ENCODE measurements at regions not wholly inside any gene's neighbourhood (a gene's known extent, or its start where the extent isn't known, plus 50 kb on each side); places are given as distances from the start of the nearest gene placed in this dataset.
"Not testable (repeated sequence)": the region's sequence is repeated elsewhere in the genome, so short reads cannot be mapped to it uniquely, and the experiment has no call there.

DNA sequence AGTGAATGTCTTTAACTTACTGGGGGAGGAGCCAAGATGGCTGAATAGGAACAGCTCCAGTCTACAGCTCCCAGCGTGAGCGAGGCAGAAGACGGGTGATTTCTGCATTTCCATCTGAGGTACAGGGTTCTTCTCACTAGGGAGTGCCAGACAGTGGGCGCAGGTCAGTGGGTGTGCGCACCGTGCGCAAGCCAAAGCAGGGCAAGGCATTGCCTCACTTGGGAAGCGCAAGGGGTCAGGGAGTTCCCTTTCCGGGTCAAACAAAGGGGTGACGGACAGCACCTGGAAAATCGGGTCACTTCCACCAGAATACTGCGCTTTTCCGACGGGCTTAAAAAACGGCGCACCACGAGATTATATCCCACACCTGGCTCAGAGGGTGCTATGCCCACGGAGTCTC lies 187.3 kb downstream of the CHIC2 start:
- not testable (repeated sequence) for DNase-seq (ENCODE audit: low read depth in 2 of 2)

DNA sequence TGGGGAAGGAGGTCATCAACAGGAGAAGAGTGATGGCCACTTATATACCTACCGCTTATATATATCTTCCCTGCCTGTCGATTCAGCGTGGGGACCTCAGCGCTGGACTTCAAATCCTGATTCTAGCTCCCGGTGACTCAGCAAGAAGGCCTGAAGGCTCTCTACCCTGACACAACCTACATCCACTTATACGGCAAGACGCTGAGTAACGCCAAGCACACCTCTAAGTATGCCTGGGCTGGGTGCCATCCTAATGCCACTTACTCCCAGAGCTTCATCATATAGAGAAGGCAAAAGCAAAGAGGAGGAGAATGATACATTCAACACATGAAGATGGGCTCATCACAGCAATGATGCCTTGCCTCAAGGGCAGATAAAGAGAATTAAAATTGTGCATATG lies 198.3 kb downstream of the CHIC2 start:
- no peak for DNase-seq (ENCODE audit: low read depth in 2 of 2)

DNA sequence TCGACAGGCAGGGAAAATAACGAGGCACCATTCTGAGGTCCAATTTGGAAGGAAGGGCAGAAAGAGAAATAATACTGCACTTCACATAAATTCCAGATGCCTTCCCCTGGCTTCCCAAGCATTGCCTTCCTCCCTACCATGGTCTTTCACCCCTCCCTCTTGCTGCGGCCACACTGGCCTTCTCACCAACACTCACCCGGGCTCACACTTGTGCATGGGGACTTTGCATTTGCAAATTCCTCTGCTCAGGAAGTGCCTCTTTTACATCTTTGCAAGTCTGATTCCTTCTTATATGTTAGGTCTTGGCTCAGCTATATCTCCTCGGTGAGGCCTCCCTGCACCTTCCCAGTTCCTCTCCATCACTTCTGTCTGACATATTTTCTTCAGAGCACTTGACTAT lies 199.4 kb downstream of the CHIC2 start:
- DNase-seq (ENCODE audit: low read depth in 2 of 2) = no peak

DNA sequence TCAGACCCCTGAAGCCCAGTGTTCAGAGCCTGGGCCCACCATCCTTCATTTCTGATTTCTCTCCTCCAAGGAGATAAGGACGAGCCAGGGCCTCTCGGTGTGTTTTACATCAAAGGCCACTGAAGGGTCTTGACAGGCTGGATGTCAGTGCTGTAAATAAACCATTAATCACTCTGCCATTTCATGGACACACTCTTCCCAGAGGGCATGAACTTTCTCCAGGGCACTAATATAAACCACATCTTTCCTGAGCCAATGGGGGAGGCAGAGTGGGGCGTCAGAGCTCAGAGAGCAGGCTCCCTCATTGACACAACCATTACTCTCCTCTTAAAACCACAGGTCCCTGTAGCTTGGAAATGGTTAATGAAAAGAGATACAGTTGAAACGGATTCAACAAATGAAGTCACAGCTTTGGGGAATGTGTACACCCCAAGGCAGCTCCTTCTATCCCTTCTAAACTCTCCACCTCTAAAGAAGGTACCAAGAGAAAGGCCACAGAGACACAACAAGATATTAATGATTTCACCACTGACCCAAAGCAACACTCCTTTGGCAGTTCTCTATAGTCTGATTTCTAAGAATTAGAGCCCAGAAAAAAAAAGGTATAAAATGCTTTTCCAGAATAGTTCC lies 200.6 kb downstream of the CHIC2 start:
- no peak for DNase-seq (ENCODE audit: low read depth in 2 of 2)

DNA sequence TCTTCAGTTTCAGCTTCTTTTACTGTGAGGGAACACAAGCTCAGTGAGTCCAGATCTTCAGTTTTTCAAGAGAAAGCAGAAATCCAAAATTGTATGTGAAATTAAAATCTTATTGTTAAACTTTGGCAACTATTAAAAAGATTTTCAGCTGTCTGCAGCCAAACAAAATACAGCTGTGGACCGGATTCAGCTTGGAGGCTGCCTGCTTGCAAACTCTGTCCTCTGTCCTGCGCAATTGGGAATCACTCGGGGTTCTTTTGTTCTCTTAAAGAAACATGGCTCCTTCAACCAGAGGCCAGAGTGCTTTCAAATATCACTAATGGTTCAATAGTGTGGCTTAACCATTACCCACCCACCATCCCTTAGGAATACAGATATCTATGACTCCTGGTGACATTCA lies 201.2 kb downstream of the CHIC2 start:
- DNase-seq (ENCODE audit: low read depth in 2 of 2) = no peak

DNA sequence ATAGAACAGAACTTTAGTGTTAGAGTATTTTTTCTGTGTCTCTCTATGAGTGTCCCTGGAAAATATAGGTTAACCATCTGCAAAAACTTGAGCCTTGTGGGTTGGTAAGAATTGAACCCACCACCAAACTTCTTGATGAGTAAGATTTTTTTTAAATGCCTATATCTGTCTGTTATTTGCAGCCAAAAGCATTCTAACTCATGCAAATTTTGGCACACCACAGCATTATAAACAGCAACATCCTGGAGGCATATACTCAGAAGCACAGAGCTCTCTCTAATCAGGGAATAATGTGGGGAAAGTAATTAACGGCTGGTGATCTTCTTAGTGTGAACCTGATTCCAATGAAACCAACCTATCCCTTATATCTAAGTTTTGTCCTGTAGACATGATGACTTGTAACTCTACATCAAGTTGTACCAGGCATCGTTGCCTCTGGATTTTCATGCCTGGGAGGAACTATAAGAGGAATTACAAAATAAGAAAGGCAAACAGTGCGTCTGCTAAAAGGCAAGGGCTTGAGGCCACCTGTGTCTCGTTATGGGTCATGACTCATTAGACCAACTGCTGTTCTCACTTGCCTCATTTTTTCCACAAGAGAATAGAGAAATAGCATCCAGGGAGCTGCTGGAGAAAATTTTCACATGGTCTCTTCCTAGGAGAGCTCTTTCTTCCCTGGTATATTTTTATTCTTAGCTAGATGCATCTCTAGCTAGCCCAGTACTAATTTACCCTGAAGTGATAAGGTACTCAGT lies 202.4 kb downstream of the CHIC2 start:
- DNase-seq (ENCODE audit: low read depth in 2 of 2) = no peak

DNA sequence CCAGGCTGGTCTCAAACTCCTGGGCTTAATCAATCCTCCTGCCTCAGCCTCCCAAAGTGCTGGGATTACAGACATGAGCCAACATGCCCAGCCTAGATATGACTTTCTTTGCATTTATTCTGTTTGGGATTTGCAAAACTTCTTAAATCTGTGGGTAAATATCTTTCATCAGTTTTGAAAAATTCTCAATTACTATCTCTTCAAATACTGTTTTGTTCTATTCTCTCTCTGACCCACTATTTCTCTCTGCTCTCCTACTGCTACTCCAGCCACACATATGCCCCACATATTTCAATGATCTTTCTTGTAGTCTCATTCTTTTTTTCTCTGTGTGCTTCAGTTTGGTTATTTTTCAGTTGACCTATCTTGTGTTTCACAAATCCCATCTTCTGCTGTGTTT lies 205.1 kb downstream of the CHIC2 start:
- DNase-seq (ENCODE audit: low read depth in 2 of 2) = no peak

DNA sequence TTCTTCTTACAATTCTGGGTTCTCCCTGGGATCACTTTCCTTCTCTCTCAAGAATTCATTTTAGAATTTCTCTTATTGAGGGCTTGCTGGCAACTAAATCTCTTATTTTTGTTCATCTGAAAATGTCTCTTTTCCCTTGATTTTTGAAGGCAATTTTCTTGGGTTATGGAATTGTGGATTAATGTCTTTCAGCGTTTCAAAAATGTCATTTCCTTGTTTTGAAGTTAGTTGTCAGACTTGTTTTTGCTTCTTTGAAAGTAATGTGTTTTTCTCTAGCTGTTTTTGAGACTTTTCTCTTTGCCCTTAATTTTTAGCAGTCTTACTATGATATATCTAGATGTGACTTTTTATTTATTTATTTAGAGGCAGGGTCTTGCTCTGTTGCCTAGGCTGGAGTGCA lies 205.7 kb downstream of the CHIC2 start:
- no peak for DNase-seq (ENCODE audit: low read depth in 2 of 2)

DNA sequence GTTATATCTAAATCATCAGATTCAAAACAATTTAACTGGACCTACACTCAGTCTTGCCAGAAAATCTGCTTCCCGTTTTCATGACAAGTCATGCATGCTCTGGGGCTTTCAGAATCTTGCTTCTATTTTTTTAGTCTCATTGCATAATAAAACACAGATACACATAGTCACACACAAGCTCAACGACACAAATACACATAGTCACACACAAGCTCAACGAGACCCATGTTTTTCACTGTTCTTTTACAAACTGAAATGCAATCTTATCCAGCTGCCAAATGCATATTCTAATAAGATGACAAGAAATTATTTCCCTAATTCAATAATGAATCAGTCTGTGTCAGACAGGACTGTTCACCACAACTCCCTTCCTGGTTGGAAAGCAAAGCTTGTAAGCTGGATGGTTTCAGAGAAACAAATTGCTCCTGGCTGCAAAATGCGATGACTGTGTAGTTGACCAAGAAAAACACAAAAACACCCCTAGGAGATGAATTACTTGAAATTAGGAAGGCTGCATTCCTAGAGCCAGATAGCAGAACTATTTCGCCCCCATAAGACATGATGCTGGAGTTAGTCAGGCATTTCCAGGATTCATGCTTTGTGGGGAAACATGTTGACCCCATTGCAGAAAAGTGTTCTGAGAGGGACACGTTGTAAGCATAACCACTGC lies 208.7 kb downstream of the CHIC2 start:
- DNase-seq (ENCODE audit: low read depth in 2 of 2) = no peak

DNA sequence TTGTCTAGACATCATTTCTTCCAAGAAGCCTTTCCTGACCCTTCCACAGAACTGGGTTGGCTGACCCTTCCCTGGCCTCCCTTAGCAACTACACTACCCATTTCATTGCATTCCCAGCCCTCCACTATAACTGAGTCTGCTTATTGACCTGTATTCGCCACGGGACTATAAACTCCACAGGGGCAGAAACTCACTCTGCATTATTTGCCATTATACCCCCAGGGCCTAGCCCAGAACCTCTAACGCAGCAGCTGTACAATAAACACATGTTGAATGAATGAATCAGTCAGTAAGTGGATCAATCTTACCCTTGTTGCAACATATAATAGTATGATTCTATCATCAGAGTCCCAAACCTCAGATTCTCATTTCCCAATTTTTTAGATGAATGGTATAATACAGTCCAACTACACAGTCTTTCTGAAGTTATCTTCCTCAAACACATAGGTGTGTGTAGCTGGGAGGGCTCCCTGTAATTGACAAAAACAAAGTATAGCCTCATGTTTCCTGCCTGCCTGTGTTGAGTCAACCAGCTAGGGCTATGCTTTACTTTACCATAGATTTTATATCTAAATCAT lies 209.3 kb downstream of the CHIC2 start:
- DNase-seq (ENCODE audit: low read depth in 2 of 2) = no peak

DNA sequence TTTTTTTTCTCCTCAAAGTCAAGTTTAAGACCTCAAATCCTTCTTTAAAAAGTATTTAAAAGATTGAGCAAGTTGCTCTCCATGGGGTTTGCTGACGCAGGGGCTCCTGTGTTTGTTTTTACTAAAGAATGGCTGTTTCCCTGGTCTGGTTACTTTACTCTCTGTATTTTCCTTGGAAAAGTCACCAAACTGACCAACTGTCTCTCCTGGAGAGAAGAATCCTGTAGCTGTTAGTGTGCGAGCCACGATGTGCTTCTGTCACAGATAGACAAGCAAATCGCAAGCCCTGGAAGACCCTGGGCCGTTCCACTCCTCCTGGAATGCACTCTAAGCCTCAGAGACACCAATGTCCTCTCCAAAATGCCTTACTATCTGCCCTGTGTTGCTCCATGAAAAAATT lies 212.1 kb downstream of the CHIC2 start:
- DNase-seq (ENCODE audit: low read depth in 2 of 2) = no peak

DNA sequence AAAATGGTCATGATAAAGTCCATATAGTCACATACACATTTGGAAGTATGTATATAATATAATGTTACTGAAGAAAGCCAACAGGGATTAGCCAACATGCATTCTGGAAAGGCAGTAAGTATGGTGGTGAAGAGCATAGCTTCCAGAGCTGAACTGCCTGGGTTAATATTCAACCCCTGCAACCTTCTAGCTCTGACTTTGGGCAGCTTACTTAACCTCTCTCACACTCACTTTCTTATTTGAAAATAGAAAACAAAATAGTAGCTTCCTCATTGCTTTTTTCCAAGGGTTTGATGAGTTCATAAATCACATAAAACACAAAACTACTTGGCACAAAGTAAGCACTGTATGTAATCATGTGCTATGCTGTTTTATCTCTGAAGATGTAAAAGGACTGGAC lies 216.4 kb downstream of the CHIC2 start:
- DNase-seq (ENCODE audit: low read depth in 2 of 2) = no peak

DNA sequence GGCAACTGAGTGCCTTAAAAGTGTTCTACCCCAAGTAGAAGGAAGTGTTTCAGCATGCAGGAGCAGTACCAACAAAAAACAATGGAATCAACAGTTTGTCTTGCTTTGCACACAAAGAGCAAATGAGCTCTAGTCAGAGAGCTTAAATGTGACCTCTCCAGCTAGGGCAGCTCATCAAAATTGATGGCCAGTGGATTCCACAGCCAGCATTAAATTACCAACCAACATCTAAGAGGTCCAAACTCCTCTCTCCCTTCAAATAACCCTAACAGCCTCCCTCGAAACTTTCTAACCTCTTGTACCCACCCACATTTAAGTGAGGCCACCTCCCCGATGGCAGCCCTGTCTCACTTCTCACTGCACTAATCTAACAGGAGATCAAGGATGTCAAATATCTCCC lies 219.9 kb downstream of the CHIC2 start:
- no peak for DNase-seq (ENCODE audit: low read depth in 2 of 2)

DNA sequence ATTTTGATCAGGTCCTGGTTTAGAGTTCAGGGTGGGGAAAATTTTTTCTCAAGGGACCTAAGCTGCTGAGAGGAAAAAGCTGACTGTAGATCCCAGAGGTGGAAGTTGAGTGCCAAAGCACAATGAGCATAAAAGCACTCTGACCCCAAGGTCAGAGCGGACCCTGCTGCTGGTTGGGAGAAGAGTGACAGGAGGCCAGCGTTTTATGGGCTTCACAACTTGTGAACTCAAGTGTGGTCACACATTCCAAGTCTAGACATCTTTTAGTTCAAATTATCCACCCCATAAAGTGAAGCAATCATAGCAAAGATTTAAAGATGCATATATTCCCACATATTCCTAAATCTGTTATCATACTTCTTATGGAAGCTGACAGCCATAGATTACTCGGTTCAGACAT lies 220.3 kb downstream of the CHIC2 start:
- DNase-seq (ENCODE audit: low read depth in 2 of 2) = no peak

DNA sequence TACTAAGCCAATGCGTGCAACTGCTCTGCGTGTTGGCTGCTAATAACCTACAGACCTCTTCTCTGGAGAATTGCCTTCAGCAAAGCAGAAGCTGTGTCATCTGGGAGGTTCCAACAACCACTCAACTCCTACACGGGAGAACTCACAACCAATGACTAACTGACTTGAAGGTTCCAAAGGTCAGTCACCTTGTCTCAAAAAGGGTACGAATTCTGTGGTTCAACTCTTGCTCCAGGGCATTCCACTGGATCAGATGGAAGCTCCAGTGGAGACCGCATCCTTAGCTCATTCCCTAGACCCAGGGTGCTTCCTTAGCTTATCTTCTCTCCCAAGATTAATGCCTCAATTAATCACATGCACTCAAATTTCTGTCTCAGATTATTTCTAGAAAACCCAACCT lies 222.7 kb downstream of the CHIC2 start:
- no peak for DNase-seq (ENCODE audit: low read depth in 2 of 2)

DNA sequence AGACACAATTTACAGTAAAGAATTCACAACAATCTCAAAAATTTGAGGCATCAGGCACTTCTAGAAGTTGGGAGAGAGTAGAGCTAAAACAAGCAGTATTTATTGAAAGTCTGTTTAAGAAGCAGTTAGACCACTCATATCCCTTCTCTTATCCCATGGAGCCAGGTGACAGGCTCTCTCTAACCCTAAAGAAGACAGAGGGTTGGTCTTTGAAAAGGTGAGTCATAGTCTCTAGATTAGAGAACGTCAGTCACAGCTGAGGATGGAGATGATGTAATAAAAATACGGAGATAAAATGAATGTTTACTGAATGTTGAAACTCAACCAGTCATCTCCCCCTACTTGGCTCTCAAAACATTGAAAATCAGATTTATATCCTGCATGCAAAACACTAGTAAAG lies 223.8 kb downstream of the CHIC2 start:
- no peak for DNase-seq (ENCODE audit: low read depth in 2 of 2)

DNA sequence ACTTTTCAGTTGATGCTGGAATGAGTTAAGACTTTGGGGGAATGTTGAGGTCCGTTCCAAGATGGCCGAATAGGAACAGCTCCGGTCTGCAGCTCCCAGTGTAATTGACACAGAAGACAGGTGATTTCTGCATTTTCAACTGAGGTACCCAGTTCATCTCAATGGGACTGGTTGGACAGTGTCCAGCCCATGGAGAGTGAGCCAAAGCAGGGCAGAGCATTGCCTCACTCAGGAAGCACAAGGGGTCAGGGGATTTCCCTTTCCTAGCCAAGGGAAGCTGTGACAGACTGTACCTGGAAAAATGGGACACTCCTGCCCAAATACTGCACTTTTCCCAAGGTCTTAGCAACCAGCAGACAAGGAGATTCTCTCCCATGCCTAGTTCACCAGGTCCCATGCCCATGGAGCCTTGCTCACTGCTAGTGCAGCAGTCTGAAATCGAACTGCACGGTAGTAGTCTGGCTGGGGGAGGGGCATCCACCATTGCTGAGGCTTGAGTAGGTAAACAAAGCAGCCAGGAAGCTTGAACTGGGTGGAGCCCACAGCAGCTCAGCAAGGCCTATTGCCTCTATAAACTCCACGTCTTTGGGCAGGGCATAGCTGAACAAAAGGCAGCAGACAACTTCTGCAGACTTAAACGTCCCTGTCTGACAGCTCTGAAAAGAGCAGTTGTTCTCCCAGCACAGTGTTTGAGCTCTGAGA lies 231.0 kb downstream of the CHIC2 start:
- DNase-seq (ENCODE audit: low read depth in 2 of 2) = not testable (repeated sequence)

DNA sequence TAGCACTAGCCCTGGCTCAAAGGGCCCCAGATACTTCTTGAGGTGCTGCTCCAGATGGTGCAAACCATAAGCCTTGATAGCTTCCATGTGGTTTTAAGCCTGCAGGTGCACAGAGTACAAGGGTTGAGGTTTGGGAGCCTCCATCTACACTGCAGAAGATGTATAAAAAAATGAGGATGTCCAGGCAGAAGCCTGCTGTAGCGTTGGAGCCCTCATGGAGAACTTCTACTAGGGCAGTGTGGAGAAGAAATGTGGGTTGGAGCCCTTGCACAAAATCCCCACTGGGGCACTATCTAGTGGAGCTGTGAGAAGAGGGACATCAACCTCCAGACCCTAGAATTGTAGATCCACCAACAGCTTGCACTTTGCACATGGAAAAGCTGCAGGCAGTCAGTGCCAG lies 231.9 kb downstream of the CHIC2 start:
- DNase-seq (ENCODE audit: low read depth in 2 of 2) = no peak

DNA sequence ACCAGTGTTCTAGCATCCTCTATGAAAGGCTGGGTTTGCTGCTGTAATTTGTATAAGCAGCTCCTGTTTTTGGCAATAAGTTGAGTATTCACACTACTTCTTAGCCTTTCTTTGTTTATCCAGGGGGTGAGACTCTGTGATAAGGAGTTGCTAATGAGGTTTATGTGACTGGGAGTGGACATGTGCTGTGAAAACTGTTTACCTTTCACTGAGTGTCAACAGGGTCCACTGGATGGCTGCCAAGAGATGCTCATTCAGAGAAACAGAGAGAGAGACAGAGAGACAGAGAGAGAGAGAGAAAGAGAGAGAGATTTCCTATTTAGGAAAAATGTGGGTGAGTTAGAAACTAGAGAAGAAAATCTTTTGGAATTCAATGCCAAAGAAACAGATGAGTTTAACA lies 233.9 kb downstream of the CHIC2 start:
- no peak for DNase-seq (ENCODE audit: low read depth in 2 of 2)

DNA sequence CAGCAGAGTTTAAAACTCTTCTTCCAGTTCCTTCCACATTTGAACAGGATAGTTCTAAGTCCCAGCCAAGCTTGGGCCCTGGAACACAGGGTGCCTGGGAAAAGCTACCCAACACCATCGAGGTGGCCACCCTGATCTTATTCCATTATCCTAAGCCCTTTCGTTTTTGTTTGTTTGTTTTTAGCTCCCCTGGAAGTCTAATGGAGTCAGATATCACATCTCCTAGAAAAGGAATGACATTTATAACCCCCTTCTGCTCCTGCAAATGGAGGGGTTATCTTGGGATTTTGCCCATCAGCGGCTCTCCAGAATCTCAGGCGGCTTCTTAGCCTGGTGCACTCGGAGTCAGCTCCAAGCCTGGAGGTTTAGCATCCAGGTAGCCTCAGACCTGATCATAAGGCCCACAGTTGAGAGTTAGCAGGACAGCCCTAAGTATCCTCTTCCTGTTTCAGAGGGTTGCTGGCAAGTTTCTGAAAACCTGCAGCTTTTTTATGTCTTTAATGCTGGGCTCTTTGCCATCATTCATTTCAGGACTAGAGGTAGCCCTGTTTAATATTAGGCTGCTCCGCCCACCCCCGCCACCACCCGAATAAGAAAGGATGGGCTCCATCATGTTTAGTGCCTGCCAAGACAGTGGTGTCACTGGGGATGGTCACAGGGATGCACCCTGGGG lies 230.0 kb upstream of the LNX1 start:
- DNase-seq (ENCODE audit: low read depth in 2 of 2) = no peak

DNA sequence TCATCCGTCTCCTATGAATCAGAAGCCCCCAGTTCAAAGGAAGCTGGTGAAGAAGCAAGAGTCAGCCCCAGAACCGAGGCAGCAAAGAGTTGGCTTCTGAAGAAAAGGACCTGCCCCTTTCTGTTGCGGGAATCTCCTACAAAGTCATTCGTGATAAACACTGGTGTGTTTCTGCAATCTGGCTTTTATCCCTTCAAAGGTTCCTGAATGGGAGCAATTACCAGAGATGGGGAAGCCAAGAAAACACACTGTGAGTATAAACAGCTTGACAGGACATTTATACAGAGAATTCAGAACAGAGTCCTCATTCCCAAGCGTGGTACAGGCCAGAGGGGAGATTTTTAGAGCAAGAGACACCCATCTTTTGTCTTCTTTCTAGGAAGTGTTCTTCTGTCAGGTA lies 226.8 kb upstream of the LNX1 start:
- no peak for DNase-seq (ENCODE audit: low read depth in 2 of 2)

DNA sequence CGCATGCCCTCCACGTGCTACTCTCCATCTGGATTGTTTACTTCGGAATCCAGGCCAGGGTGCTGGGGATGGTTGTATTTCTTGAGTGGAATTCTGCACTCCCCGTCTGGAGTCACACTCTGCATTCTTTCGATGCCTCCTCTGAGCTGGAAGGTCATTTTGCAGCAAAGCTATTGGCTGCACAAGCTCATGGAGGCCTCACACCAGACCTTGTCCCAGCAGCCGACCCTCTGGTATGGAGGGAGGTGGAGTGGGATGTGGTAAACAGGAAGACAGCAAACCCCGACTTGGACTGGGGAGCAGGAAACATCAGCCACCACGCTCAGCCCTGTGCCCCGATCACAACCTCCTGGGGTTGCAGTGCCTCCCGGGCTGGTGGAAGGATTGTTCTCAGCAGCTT lies 225.3 kb upstream of the LNX1 start:
- no peak for DNase-seq (ENCODE audit: low read depth in 2 of 2)
